Naive B cell (primary cell): ENCODE measurements at regions not wholly inside any gene's neighbourhood (a gene's known extent, or its start where the extent isn't known, plus 50 kb on each side); places are given as distances from the start of the nearest gene placed in this dataset.
A peak's percentile ranks its signal among the peaks of the same experiment; 100 is the strongest.

Experiments
- ATAC-seq, 2 donors: fragments of 150-1000 bp; cut with Tn5 transposase; 2 replicates each; pipeline ENCODE4 v1.10.0; 2021; ENCODE audit warnings: low read depth in 2 of 2, mild to moderate bottlenecking in 2 of 2, moderate library complexity in 2 of 2
- DNase-seq: peaks from one replicate; pipeline ENCODE4 v3.0.0; 2022
- H3K27ac Mint-ChIP-seq, 6 donors: one replicate each; pipeline ENCODE4 v1.8.0; 2020 to 2022; ENCODE audit warnings: mild to moderate bottlenecking in 6 of 6, mixed read lengths in 6 of 6, moderate library complexity in 5 of 6, inconsistent platforms in 2 of 6
- H3K27me3 Mint-ChIP-seq, 3 donors: one replicate each; pipeline ENCODE4 v1.8.0; 2021 to 2022; ENCODE audit warnings: mixed read lengths in 3 of 3, mild to moderate bottlenecking in 1 of 3
- H3K36me3 Mint-ChIP-seq, 2 donors: one replicate each; pipeline ENCODE4 v1.8.0; 2020 to 2022; ENCODE audit warnings: mixed read lengths in 2 of 2, inconsistent platforms in 1 of 2, mild to moderate bottlenecking in 1 of 2
- H3K4me1 Mint-ChIP-seq, 3 donors: one replicate each; pipeline ENCODE4 v1.8.0; 2020 to 2022; ENCODE audit warnings: mixed read lengths in 3 of 3, inconsistent platforms in 1 of 3, mild to moderate bottlenecking in 1 of 3, moderate library complexity in 1 of 3
- H3K4me3 Mint-ChIP-seq, 8 donors: one replicate each; pipeline ENCODE4 v1.8.0; 2020 to 2022; ENCODE audit warnings: mild to moderate bottlenecking in 8 of 8, mixed read lengths in 8 of 8, moderate library complexity in 8 of 8, inconsistent platforms in 2 of 8
- H3K9me3 Mint-ChIP-seq, 7 donors: one replicate each; pipeline ENCODE4 v1.8.0; 2020 to 2022; ENCODE audit warnings: mixed read lengths in 7 of 7, mild to moderate bottlenecking in 5 of 7, inconsistent platforms in 2 of 7, moderate library complexity in 1 of 7

DNA sequence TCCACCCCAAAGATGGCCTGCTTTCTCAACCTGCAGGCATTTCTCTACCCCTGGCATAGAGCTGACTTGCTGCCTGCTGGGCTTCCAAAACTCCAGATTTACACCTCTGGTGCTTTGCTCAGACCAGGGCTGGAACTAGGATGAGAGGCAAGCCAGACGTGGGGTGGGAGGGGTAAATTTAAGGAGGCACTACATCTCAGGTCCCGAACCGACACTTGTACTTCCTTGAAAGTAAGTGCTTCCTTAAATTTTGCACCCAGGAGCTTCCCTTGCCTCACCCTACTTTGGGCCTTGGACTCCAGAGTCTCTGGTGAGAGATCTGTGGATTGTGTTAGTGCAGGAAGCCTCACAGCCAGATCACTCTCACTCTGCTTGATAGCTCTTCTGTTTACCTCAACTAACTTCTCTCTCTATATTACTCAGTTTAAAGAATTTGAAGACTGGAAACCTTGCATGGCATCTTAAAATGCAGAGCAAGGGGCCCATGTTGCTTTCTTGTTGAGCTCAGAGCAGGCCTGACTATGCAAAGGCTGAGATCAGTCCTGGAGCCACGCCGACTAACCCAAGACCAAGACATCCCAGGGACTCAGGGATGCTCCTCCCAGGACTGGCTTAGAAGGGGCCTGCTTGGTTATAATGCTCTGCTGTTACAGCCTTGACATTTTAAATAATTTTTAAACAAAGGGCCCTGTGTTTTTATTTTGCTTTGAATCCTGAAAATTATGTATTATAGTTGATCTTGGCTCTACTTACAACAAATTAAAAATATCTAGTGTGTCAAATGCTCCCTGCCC is 145.0 kb upstream of the LEF1 start:
- H3K4me3 Mint-ChIP-seq: peak overlapping the region in 1 of 8 donors; percentile 70
- DNase-seq (no peak), ATAC-seq (no peak)
- H3K27me3 Mint-ChIP-seq: no peaks in the 10 kb centered on the region
- H3K4me1 Mint-ChIP-seq: peaks cover 0 to 4% (median 0%) of the 10 kb centered on the region in 3 donors
- H3K27ac Mint-ChIP-seq: no peak overlapping the region
- peaks cover 0 to 7% (median 2%) of the 10 kb centered on the region in 7 donors for H3K9me3 Mint-ChIP-seq
- H3K36me3 Mint-ChIP-seq: no peaks in the 10 kb centered on the region

GRCh38 chr4:108311313-108311712 is 142.6 kb upstream of the LEF1 start:
- DNase-seq (no peak), ATAC-seq (no peak)
- Mint-ChIP-seq H3K36me3 (no peaks in the 10 kb centered on the region), H3K9me3 (peaks cover 0 to 7% (median 2%) of the 10 kb centered on the region in 7 donors), H3K27ac (no peak overlapping the region), H3K4me3 (no peak overlapping the region), H3K27me3 (no peaks in the 10 kb centered on the region), H3K4me1 (peaks cover 0 to 4% (median 0%) of the 10 kb centered on the region in 3 donors)

DNA sequence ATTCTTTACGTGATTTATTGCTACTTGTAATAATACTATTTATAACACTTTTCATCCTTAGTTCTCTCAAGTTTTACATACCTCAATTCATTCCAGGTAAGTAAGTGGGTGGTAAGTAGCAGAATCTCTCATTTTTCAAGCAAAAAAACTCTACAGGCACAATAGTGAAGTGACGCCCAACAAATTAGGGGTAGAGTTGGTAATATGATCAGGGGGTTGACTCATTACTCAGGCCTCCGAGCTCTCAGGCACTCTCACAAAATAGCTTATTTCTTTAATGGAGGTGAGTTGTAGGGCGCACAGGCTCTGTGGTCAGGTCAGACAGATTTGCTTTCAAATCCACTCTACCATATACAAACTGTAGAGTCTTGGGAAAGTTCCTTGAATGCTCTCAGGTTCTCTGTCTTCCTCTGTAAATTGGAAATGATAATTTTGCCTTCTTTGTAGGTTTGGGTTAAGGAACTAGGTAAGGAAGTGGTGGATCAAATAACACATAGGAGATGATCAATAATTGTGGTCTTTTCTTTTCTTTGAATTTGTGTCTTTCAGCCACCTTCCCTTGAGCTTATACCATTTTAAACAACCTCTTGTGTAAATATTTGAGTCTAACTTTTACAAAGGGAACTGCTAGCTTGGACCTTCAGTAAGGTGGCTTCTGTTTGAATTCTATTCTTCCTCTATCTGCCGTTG is 134.9 kb upstream of the LEF1 start:
- no peak for DNase-seq
- Mint-ChIP-seq H3K36me3 (no peaks in the 10 kb centered on the region), H3K4me3 (no peak overlapping the region), H3K27me3 (no peaks in the 10 kb centered on the region), H3K27ac (peak overlapping the region in 1 of 6 donors; percentile 4), H3K9me3 (no peaks in the 10 kb centered on the region), H3K4me1 (no peaks in the 10 kb centered on the region)
- ATAC-seq: no peak

GRCh38 chr4:108301545-108302251 is 133.0 kb upstream of the LEF1 start:
- DNase-seq (no peak), ATAC-seq (no peak)
- H3K27me3 Mint-ChIP-seq: no peaks in the 10 kb centered on the region
- H3K4me1 Mint-ChIP-seq: no peaks in the 10 kb centered on the region
- H3K4me3 Mint-ChIP-seq: no peak overlapping the region
- H3K27ac Mint-ChIP-seq: no peak overlapping the region
- H3K36me3 Mint-ChIP-seq: no peaks in the 10 kb centered on the region
- H3K9me3 Mint-ChIP-seq: no peaks in the 10 kb centered on the region

- Mint-ChIP-seq H3K4me3 (no peak overlapping the region), H3K4me1 (no peaks in the 10 kb centered on the region), H3K27me3 (no peaks in the 10 kb centered on the region), H3K27ac (no peak overlapping the region), H3K9me3 (no peaks in the 10 kb centered on the region), H3K36me3 (no peaks in the 10 kb centered on the region)
- DNase-seq (no peak), ATAC-seq (no peak)
Observed at GRCh38 chr4:108297605-108298004, 128.9 kb upstream of the LEF1 start.

DNA sequence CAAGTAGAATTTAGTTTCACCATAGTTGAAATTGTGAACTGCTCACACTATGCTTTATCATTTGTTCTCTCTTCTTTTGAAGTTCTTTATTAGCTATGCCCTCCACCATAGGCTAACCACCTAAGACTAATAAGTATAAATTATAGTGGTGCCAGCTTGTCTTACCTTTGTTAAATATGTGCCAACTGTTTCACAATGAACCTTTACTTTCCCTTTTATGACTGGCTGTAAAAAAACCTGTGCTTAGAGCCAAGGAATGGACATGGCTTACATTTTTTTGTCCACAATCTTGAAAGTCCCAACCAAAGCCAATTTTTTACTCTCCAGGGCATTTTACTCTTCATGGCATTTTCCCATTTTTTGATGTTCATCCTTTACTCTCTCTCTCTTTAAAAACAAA is 123.5 kb upstream of the LEF1 start:
- DNase-seq (no peak), ATAC-seq (no peak)
- Mint-ChIP-seq H3K4me3 (no peak overlapping the region), H3K4me1 (no peaks in the 10 kb centered on the region), H3K36me3 (no peaks in the 10 kb centered on the region), H3K27ac (no peak overlapping the region), H3K9me3 (no peaks in the 10 kb centered on the region), H3K27me3 (no peaks in the 10 kb centered on the region)

- Mint-ChIP-seq H3K4me1 (no peaks in the 10 kb centered on the region), H3K4me3 (no peak overlapping the region), H3K9me3 (no peaks in the 10 kb centered on the region), H3K27ac (no peak overlapping the region), H3K27me3 (no peaks in the 10 kb centered on the region), H3K36me3 (no peaks in the 10 kb centered on the region)
- no peak for ATAC-seq
- DNase-seq: no peak
Observed at GRCh38 chr4:108291137-108291536, 122.4 kb upstream of the LEF1 start.

- H3K4me1 Mint-ChIP-seq: peaks cover 0 to 5% (median 2%) of the 10 kb centered on the region in 3 donors
- H3K4me3 Mint-ChIP-seq: no peak overlapping the region
- DNase-seq (no peak), ATAC-seq (no peak)
- H3K27me3 Mint-ChIP-seq: no peaks in the 10 kb centered on the region
- no peaks in the 10 kb centered on the region for H3K36me3 Mint-ChIP-seq
- H3K27ac Mint-ChIP-seq: peak overlapping the region in 1 of 6 donors; percentile 37
- H3K9me3 Mint-ChIP-seq: peaks cover 0 to 3% (median 0%) of the 10 kb centered on the region in 7 donors
Observed at GRCh38 chr4:108287834-108288413, 119.2 kb upstream of the LEF1 start.

DNA sequence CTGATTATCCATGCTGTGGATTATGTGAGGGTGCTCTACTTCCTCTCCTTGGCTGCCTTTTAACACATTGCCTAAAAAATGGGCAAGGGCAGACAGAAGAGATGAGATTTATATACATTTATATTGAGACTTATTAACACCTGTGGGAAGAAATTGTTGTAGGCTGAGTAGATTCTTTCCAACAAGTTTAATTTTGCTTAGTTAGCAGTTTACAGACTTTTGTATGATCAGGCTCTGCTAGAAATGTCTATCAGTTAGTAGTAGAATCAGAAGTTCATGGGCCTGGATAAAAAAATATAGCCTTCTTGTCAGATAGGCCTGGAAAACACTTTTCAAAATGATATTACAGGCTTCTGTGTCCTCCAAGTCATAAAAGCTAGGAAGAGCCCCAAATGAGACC is 111.3 kb upstream of the LEF1 start:
- Mint-ChIP-seq H3K27me3 (no peaks in the 10 kb centered on the region), H3K9me3 (peaks cover 0 to 5% (median 2%) of the 10 kb centered on the region in 7 donors), H3K36me3 (no peaks in the 10 kb centered on the region), H3K27ac (no peak overlapping the region), H3K4me3 (no peak overlapping the region), H3K4me1 (peaks cover 0 to 9% (median 2%) of the 10 kb centered on the region in 3 donors)
- no peak for DNase-seq
- ATAC-seq: no peak

- no peak overlapping the region for H3K4me3 Mint-ChIP-seq
- H3K36me3 Mint-ChIP-seq: no peaks in the 10 kb centered on the region
- no peaks in the 10 kb centered on the region for H3K4me1 Mint-ChIP-seq
- ATAC-seq (no peak), DNase-seq (no peak)
- no peak overlapping the region for H3K27ac Mint-ChIP-seq
- peaks cover 0 to 5% (median 0%) of the 10 kb centered on the region in 7 donors for H3K9me3 Mint-ChIP-seq
- H3K27me3 Mint-ChIP-seq: no peaks in the 10 kb centered on the region
Observed at GRCh38 chr4:108276690-108277089, 108.0 kb upstream of the LEF1 start.

GRCh38 chr4:108272986-108273385 is 104.3 kb upstream of the LEF1 start:
- Mint-ChIP-seq H3K4me1 (no peaks in the 10 kb centered on the region), H3K4me3 (no peak overlapping the region), H3K36me3 (no peaks in the 10 kb centered on the region), H3K9me3 (peaks cover 0 to 4% (median 0%) of the 10 kb centered on the region in 7 donors), H3K27me3 (no peaks in the 10 kb centered on the region), H3K27ac (no peak overlapping the region)
- DNase-seq (no peak), ATAC-seq (no peak)

DNA sequence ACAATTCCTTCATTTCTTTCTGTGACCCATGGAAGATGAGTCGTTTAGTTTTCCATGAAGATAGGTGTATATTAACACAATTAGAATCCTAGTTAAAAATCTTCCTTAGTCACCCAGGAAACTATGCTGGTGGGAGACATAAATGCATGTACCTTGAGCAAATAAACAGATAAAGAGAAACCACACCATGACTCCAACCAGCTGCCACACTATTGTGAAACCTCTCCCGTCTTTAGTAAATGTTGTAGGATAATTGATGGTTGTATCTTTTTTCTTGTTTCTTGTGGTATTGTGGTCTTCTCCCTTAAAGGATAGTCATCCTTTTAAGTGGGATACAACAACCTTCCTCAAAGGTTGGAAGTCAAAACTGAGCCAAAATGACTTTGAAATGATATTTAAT is 103.8 kb upstream of the LEF1 start:
- no peak overlapping the region for H3K27ac Mint-ChIP-seq
- H3K36me3 Mint-ChIP-seq: no peaks in the 10 kb centered on the region
- H3K4me3 Mint-ChIP-seq: no peak overlapping the region
- no peaks in the 10 kb centered on the region for H3K4me1 Mint-ChIP-seq
- no peak for ATAC-seq
- peaks cover 0 to 4% (median 0%) of the 10 kb centered on the region in 7 donors for H3K9me3 Mint-ChIP-seq
- no peak for DNase-seq
- H3K27me3 Mint-ChIP-seq: no peaks in the 10 kb centered on the region

GRCh38 chr4:108272046-108272445 is 103.3 kb upstream of the LEF1 start:
- no peaks in the 10 kb centered on the region for H3K4me1 Mint-ChIP-seq
- no peak for DNase-seq
- no peaks in the 10 kb centered on the region for H3K36me3 Mint-ChIP-seq
- H3K27ac Mint-ChIP-seq: peak overlapping the region in 1 of 6 donors; percentile 21
- H3K9me3 Mint-ChIP-seq: peaks cover 0 to 4% (median 0%) of the 10 kb centered on the region in 7 donors
- no peak overlapping the region for H3K4me3 Mint-ChIP-seq
- no peak for ATAC-seq
- H3K27me3 Mint-ChIP-seq: no peaks in the 10 kb centered on the region
